Transverse colon (tissue), 4 donors: ENCODE measurements at regions not wholly inside any gene's neighbourhood (a gene's known extent, or its start where the extent isn't known, plus 50 kb on each side); places are given as distances from the start of the nearest gene placed in this dataset.

Experiments
- DNase-seq: peaks from one replicate; pipeline ENCODE4 v3.0.0-alpha.2; 2019
- H3K27ac ChIP-seq, 4 donors: fragments of 200-600 bp; sonication (generic); 2 replicates each; pipeline ENCODE4 v1.5.1; 2016 to 2018; ENCODE audit warnings: inconsistent platforms in 4 of 4
- H3K27me3 ChIP-seq: fragments of 200-600 bp; sonication (generic); 2 replicates; pipeline ENCODE4 v1.5.1; 2017; ENCODE audit warnings: inconsistent platforms
- H3K36me3 ChIP-seq, 4 donors: fragments of 200-600 bp; sonication (generic); 2 replicates each; pipeline ENCODE4 v1.5.1; 2017 to 2019; ENCODE audit warnings: inconsistent platforms in 4 of 4
- H3K4me1 ChIP-seq, 4 donors: fragments of 200-600 bp; sonication (generic); 2 replicates each; pipeline ENCODE4 v1.5.1; 2017 to 2020; ENCODE audit warnings: inconsistent platforms in 4 of 4
- H3K4me3 ChIP-seq, 4 donors: fragments of 200-600 bp; sonication (generic); 1 replicate in 1 of 4; 2 replicates in 3 of 4; pipeline versions ENCODE4 v1.5.1 to v1.6.1; 2017 to 2019; ENCODE audit warnings: inconsistent platforms in 4 of 4
- H3K9me3 ChIP-seq, 2 donors: fragments of 200-600 bp; sonication (generic); 2 replicates each; pipeline ENCODE4 v1.5.1; 2017 to 2019; ENCODE audit warnings: inconsistent platforms in 2 of 2
- EP300 ChIP-seq: sonication (generic); formaldehyde crosslinking; IDR thresholded peaks from one replicate; pipeline ENCODE4 v1.6.1; 2017; ENCODE audit warnings: antibody characterized with exemption, low read depth
- POLR2A ChIP-seq: fragments of 450-650 bp; IDR thresholded peaks from one replicate; pipeline ENCODE4 v1.6.1; 2016; ENCODE audit warnings: antibody characterized with exemption, mild to moderate bottlenecking, moderate library complexity
- POLR2AphosphoS5 ChIP-seq, 3 donors: sonication (generic); formaldehyde crosslinking; IDR thresholded peaks; one replicate each; pipeline ENCODE4 v1.6.1; 2016; ENCODE audit warnings: antibody characterized with exemption in 3 of 3
- WGBS, 2 donors: methylation state at CpG; one replicate each; pipeline ENCODE4 v1.1.5; 2018; ENCODE audit warnings: low coverage in 1 of 2; 5-methylcytosine and 5-hydroxymethylcytosine counted together
- in situ Hi-C, 4 donors: fragments of 200-750 bp; cut with MboI; loops; one replicate each; pipeline versions ENCODE4 v1.15.0 to v1.15.1; 2017; ENCODE audit warnings: low sequenced_read_pairs in 3 of 4, low pct_ligation_motif_present in 1 of 4, low pct_unique_long_range_greater_than_20kb in 1 of 4
- intact Hi-C: fragments of 100-400 bp; cut with DNase I; formaldehyde crosslinking; loops from one replicate; pipeline ENCODE4 v1.15.1; 2023; ENCODE audit warnings: low total_unique reads
- TF ChIP-seq, protein P1 (sequence below), 5 experiments: fragments of 200-600 bp in 3 of 5; fragments of 450-650 bp in 2 of 5; sonication (generic) in 3 of 5; IDR thresholded peaks; 1 replicate in 2 of 5; 2 replicates in 3 of 5; pipeline ENCODE4 v1.5.1; 2016 to 2017; ENCODE audit warnings: antibody characterized with exemption in 5 of 5, inconsistent platforms in 3 of 5, mild to moderate bottlenecking in 2 of 5, moderate library complexity in 1 of 5

DNA sequence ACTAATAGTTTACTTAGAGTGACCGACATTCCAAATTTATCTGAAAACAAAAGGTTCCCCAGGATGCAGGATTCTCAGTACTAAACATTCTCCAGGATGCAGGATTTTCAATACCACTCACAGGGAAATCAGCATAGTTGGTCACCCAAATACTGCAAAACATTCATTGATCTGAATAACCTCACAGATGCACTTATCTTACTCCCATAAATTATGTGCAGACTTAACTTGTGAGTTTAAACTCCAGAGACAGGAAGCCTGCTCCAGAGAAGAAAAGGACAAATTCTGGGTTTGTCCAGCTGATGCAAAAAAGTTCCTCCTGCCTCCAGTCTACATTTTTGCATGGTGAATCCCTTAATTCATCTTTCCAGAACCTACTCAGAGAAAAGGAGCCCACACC lies 514.2 kb upstream of the TMEM132C start:
- TF ChIP-seq POLR2A (no peak), EP300 (no peak), POLR2AphosphoS5 (IDR thresholded peaks at IDR 0.05) (no peak)
- TF ChIP-seq, protein P1, sequence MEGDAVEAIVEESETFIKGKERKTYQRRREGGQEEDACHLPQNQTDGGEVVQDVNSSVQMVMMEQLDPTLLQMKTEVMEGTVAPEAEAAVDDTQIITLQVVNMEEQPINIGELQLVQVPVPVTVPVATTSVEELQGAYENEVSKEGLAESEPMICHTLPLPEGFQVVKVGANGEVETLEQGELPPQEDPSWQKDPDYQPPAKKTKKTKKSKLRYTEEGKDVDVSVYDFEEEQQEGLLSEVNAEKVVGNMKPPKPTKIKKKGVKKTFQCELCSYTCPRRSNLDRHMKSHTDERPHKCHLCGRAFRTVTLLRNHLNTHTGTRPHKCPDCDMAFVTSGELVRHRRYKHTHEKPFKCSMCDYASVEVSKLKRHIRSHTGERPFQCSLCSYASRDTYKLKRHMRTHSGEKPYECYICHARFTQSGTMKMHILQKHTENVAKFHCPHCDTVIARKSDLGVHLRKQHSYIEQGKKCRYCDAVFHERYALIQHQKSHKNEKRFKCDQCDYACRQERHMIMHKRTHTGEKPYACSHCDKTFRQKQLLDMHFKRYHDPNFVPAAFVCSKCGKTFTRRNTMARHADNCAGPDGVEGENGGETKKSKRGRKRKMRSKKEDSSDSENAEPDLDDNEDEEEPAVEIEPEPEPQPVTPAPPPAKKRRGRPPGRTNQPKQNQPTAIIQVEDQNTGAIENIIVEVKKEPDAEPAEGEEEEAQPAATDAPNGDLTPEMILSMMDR (IDR thresholded peaks at IDR 0.05), result no peak
- no peak overlapping the region for H3K27ac ChIP-seq
- DNase-seq, result no peak
- intact Hi-C loops (no loop called here), in situ Hi-C loops (no loop called here)
- WGBS, 2 donors, result 78% methylated on average over 1 of the region's 1 CpG; no CpG with 5 or more reads in 1 of the 2 donors
- H3K4me3 ChIP-seq, result no peak overlapping the region
- no peaks in the 10 kb centered on the region for H3K27me3 ChIP-seq
- no peaks in the 10 kb centered on the region for H3K9me3 ChIP-seq
- no peaks in the 10 kb centered on the region for H3K36me3 ChIP-seq
- peaks cover 0 to 3% (median 0%) of the 10 kb centered on the region in 4 donors for H3K4me1 ChIP-seq

DNA sequence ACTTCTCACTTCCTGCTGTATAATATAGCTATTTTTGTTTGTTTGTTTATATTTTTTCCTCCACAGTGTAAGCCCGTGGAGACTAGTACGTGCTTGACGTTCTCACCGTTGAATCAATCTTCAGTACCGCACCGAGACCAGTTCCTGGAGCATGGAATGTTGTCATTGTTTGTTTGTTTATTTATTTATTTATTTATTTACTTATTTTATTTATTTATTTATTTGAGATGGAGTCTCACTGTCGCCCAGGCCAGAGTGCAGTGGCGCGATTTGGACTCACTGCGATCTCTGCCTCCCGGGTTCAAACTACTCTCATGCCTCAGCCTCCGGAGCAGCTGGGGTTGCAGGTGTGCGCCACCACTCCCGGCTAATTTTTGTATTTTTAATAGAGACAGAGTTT lies 506.6 kb upstream of the TMEM132C start:
- Histone ChIP-seq H3K27ac (no peak overlapping the region), H3K27me3 (no peaks in the 10 kb centered on the region), H3K36me3 (no peaks in the 10 kb centered on the region), H3K9me3 (no peaks in the 10 kb centered on the region), H3K4me1 (no peaks in the 10 kb centered on the region), H3K4me3 (no peak overlapping the region)
- intact Hi-C loops, result no loop called here
- TF ChIP-seq POLR2AphosphoS5 (IDR thresholded peaks at IDR 0.05) (no peak), POLR2A (no peak), EP300 (no peak)
- TF ChIP-seq, protein P1 (IDR thresholded peaks at IDR 0.05), result no peak
- 91 to 94% methylated on average over 6 to 14 of the region's 14 CpGs for whole genome bisulfite sequencing, 2 donors
- in situ Hi-C loops, result no loop called here
- DNase-seq, result no peak

DNA sequence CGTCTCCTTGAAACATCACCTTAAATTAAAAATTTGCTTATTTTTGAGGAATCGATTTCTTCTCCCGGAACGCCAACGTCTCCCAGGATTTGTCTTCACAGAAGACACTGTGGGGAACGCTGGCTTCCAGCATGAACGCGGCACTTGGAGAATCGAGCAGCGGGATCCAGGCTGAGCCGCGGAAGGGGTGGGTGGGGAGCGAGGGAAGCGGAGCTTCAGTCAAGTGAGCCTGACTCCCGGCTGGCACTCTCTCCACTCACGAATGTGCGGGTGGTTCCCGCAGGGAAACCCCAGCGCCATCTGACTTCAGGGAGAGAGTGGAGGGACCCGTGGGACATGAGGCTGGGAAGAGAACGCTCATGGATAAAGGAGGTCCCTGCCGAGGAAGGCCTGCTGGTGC lies 506.0 kb upstream of the TMEM132C start:
- no peak overlapping the region for H3K27ac ChIP-seq
- DNase-seq, result no peak
- no peaks in the 10 kb centered on the region for H3K27me3 ChIP-seq
- H3K4me3 ChIP-seq, result no peak overlapping the region
- TF ChIP-seq POLR2A (no peak), POLR2AphosphoS5 (IDR thresholded peaks at IDR 0.05) (no peak), EP300 (no peak)
- TF ChIP-seq, protein P1 (IDR thresholded peaks at IDR 0.05), result no peak
- intact Hi-C loops (no loop called here), in situ Hi-C loops (no loop called here)
- no peaks in the 10 kb centered on the region for H3K9me3 ChIP-seq
- no peaks in the 10 kb centered on the region for H3K36me3 ChIP-seq
- no peaks in the 10 kb centered on the region for H3K4me1 ChIP-seq
- 94 to 99% methylated on average over 12 to 22 of the region's 22 CpGs for WGBS, 2 donors

DNA sequence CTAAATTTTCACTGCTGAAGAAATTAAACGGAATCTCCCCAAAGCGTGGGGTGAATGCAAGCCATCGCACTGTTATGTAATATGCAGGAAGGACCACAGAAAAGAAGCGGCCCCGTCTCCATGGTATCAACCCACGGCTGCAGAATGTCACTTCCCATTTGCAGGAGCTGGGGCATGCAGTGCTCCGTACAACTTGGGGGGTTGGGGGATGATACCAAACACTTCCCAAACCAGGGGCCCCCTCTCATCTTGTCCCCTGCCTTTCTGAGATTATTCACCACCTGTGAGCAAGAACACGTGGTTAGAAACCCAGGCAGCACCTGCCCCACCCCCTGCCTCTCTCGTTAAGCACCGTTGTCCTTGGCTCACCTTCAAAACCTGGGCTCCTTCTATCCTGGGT lies 505.1 kb upstream of the TMEM132C start:
- no peaks in the 10 kb centered on the region for H3K4me1 ChIP-seq
- H3K36me3 ChIP-seq, result no peaks in the 10 kb centered on the region
- in situ Hi-C loops, result no loop called here
- TF ChIP-seq EP300 (no peak), POLR2AphosphoS5 (IDR thresholded peaks at IDR 0.05) (no peak), POLR2A (no peak)
- TF ChIP-seq, protein P1 (IDR thresholded peaks at IDR 0.05), result no peak
- WGBS, 2 donors, result 51 to 60% methylated on average over 6 to 10 of the region's 10 CpGs
- no peaks in the 10 kb centered on the region for H3K27me3 ChIP-seq
- no peaks in the 10 kb centered on the region for H3K9me3 ChIP-seq
- H3K4me3 ChIP-seq, result no peak overlapping the region
- DNase-seq, result no peak
- intact Hi-C loops, result no loop called here
- no peak overlapping the region for H3K27ac ChIP-seq
